Suprapubic skin (tissue), 4 donors: ENCODE measurements at regions not wholly inside any gene's neighbourhood (a gene's known extent, or its start where the extent isn't known, plus 50 kb on each side); places are given as distances from the start of the nearest gene placed in this dataset.

Experiments used
- DNase-seq, 2 donors: peaks; one replicate each; pipeline ENCODE4 v3.0.0-alpha.2; 2019; ENCODE audit warnings: low spot score in 2 of 2
- H3K27ac ChIP-seq: fragments of 200-600 bp; sonication (generic); one replicate; pipeline ENCODE4 v1.5.1; 2019
- H3K27me3 ChIP-seq: fragments of 200-600 bp; sonication (generic); one replicate; pipeline ENCODE4 v1.5.1; 2019
- H3K36me3 ChIP-seq: fragments of 200-600 bp; sonication (generic); one replicate; pipeline ENCODE4 v1.5.1; 2019
- H3K4me1 ChIP-seq: fragments of 200-600 bp; sonication (generic); one replicate; pipeline ENCODE4 v1.5.1; 2019
- H3K4me3 ChIP-seq: fragments of 200-600 bp; sonication (generic); one replicate; pipeline ENCODE4 v1.5.1; 2019; ENCODE audit warnings: mild to moderate bottlenecking
- H3K9me3 ChIP-seq: fragments of 200-600 bp; sonication (generic); one replicate; pipeline ENCODE4 v1.5.1; 2019
- CTCF ChIP-seq, 2 donors: fragments of 200-600 bp in 1 of 2; fragments of 450-650 bp in 1 of 2; sonication (generic) in 1 of 2; IDR thresholded peaks; one replicate each; pipeline ENCODE4 v1.5.1; 2016 to 2019; ENCODE audit warnings: antibody characterized with exemption in 2 of 2, mild to moderate bottlenecking in 1 of 2, moderate library complexity in 1 of 2
- EP300 ChIP-seq: sonication (generic); formaldehyde crosslinking; IDR thresholded peaks from one replicate; pipeline ENCODE4 v1.6.1; 2017; ENCODE audit warnings: antibody characterized with exemption
- POLR2A ChIP-seq, 2 donors: fragments of 450-650 bp; IDR thresholded peaks; one replicate each; pipeline ENCODE4 v1.6.1; 2017; ENCODE audit warnings: antibody characterized with exemption in 2 of 2, mild to moderate bottlenecking in 2 of 2, moderate library complexity in 2 of 2
- POLR2AphosphoS5 ChIP-seq, 3 donors: sonication (generic); formaldehyde crosslinking; IDR thresholded peaks; one replicate each; pipeline ENCODE4 v1.6.1; 2017; ENCODE audit warnings: antibody characterized with exemption in 3 of 3
- WGBS: methylation state at CpG from one replicate; pipeline ENCODE4 v1.1.5; 2018; 5-methylcytosine and 5-hydroxymethylcytosine counted together

- no peaks in the 10 kb centered on the region for H3K36me3 ChIP-seq
- no peak overlapping the region for H3K4me3 ChIP-seq
- no peak overlapping the region for H3K27ac ChIP-seq
- no peak for DNase-seq
- peaks cover 17% of the 10 kb centered on the region for H3K4me1 ChIP-seq
- no peaks in the 10 kb centered on the region for H3K9me3 ChIP-seq
- H3K27me3 ChIP-seq: no peaks in the 10 kb centered on the region
- TF ChIP-seq EP300 (no peak), POLR2A (IDR thresholded peaks at IDR 0.05) (no peak), POLR2AphosphoS5 (IDR thresholded peaks at IDR 0.05) (no peak), CTCF (IDR thresholded peaks at IDR 0.05) (no peak)
Measured at GRCh38 chr14:34113991-34114390, 163.1 kb upstream of the EGLN3 start.

- Histone ChIP-seq H3K4me3 (no peak overlapping the region), H3K27ac (no peak overlapping the region), H3K4me1 (peaks cover 17% of the 10 kb centered on the region), H3K27me3 (no peaks in the 10 kb centered on the region), H3K9me3 (no peaks in the 10 kb centered on the region), H3K36me3 (no peaks in the 10 kb centered on the region)
- 30% methylated on average over 5 of the region's 5 CpGs for WGBS
- TF ChIP-seq POLR2A (IDR thresholded peaks at IDR 0.05) (no peak), CTCF (IDR thresholded peaks at IDR 0.05) (no peak), EP300 (no peak), POLR2AphosphoS5 (IDR thresholded peaks at IDR 0.05) (no peak)
- DNase-seq: no peak
Measured at GRCh38 chr14:34113005-34113511, 162.2 kb upstream of the EGLN3 start.

GRCh38 chr14:34111953-34112352 lies 161.1 kb upstream of the EGLN3 start:
- Histone ChIP-seq H3K4me3 (no peak overlapping the region), H3K9me3 (no peaks in the 10 kb centered on the region), H3K27me3 (no peaks in the 10 kb centered on the region), H3K27ac (no peak overlapping the region), H3K36me3 (no peaks in the 10 kb centered on the region), H3K4me1 (peaks cover 17% of the 10 kb centered on the region)
- DNase-seq: no peak
- 76% methylated on average over 4 of the region's 4 CpGs for WGBS
- no peak for TF ChIP-seq POLR2AphosphoS5 (IDR thresholded peaks at IDR 0.05)
- TF ChIP-seq EP300: no peak
- no peak for TF ChIP-seq POLR2A (IDR thresholded peaks at IDR 0.05)
- no peak for TF ChIP-seq CTCF (IDR thresholded peaks at IDR 0.05)

GRCh38 chr14:34111505-34111904 lies 160.6 kb upstream of the EGLN3 start:
- no peak for TF ChIP-seq EP300
- no peak for TF ChIP-seq CTCF (IDR thresholded peaks at IDR 0.05)
- TF ChIP-seq POLR2A (IDR thresholded peaks at IDR 0.05): no peak
- no peak for TF ChIP-seq POLR2AphosphoS5 (IDR thresholded peaks at IDR 0.05)
- Histone ChIP-seq H3K27ac (no peak overlapping the region), H3K27me3 (no peaks in the 10 kb centered on the region), H3K4me1 (peaks cover 17% of the 10 kb centered on the region), H3K9me3 (no peaks in the 10 kb centered on the region), H3K36me3 (no peaks in the 10 kb centered on the region), H3K4me3 (no peak overlapping the region)
- DNase-seq: no peak
- WGBS: 67% methylated on average over 2 of the region's 2 CpGs

- no peak overlapping the region for H3K27ac ChIP-seq
- no peaks in the 10 kb centered on the region for H3K9me3 ChIP-seq
- no peaks in the 10 kb centered on the region for H3K27me3 ChIP-seq
- no peaks in the 10 kb centered on the region for H3K36me3 ChIP-seq
- DNase-seq: no peak
- no peak overlapping the region for H3K4me3 ChIP-seq
- H3K4me1 ChIP-seq: peaks cover 17% of the 10 kb centered on the region
- WGBS: 45% methylated on average over 2 of the region's 2 CpGs
- TF ChIP-seq POLR2AphosphoS5 (IDR thresholded peaks at IDR 0.05): no peak
- no peak for TF ChIP-seq CTCF (IDR thresholded peaks at IDR 0.05)
- TF ChIP-seq EP300: no peak
- TF ChIP-seq POLR2A (IDR thresholded peaks at IDR 0.05): no peak
Measured at GRCh38 chr14:34110531-34110930, 159.7 kb upstream of the EGLN3 start.
